Fibroblast of skin of left biceps (primary cell): ENCODE measurements at regions not wholly inside any gene's neighbourhood (a gene's known extent, or its start where the extent isn't known, plus 50 kb on each side); places are given as distances from the start of the nearest gene placed in this dataset.

ENCODE experiments used
- DNase-seq, 2 experiments: peaks; one replicate each; pipeline ENCODE4 v3.0.0-alpha.2; 2013; ENCODE audit warnings: low read depth in 2 of 2

DNA sequence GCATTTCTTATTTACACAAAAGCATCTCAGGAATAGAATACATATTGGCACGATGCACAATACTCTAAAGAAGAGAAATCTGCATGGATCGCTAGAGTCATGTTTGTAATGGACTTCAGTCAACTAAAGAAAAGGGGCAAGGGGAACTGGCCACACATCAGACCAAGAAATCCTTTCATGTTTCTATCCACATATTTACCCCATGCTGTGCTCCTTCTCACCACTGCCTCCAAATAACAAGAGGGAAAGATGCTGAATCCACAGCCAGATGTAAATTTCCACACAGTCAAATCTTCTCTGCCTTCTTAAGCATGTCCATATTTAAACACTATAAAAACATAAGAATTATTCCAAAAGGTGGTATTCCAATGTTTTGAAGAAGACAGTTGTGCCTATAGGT lies 67.6 kb downstream of the COX18 start:
- no peak for DNase-seq

DNA sequence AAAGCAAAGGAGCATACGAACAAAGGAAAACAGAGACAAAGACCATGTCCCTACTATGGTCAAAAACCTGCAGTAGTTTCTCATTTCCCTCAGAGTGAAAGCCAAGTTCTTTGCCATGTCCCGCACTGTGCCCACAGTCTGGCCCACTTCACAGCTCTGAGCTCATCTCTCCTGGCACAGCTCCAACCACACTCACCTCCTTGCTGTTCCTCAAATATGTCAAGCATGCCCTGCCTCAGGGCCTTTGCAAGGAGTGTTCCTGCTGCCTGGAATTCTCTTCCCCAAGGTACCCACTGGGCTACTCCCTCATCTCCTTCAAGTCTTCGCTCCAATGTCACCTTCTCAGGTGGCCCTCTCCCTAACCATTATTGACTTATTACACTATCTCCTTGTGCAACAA lies 72.1 kb downstream of the COX18 start:
- DNase-seq, result no peak

DNA sequence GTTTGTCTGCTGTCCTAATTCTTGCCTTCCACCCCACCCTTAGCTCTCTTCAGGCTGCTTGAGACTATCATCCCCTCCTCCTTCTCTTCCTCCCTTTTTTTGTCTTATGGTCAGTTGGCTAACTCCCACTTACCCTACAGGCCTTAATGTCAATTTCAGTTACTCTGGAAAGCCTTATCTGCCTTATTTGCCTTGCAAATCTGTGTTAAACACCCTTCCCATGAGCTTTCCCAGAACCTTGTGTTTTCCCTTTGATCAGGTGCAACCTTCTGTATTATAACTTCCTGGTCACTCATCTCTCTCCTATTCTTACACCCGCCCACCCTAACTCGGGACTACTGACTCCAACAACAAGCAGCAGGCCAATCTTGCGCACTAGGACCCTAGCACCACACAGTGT lies 74.8 kb downstream of the COX18 start:
- no peak for DNase-seq

DNA sequence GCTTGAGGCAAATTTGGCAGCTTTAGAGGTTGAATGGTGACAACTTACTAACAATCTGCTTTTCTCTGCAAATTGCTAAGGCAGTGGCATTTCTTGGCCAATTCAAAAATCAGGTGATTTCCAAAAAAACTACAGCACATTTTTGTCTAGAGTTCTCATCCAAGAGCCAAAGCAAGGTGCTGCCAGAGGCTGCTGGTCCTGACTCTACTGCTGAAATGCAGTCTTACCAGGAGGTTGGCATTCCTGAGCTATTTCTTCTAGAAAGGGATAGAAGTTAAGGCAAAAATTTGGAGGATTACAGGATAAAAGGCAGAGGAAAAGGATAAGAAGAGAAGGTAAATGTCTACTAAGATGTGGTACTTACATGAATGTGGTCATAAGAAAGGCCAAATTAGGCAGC lies 75.6 kb downstream of the COX18 start:
- DNase-seq, result no peak

DNA sequence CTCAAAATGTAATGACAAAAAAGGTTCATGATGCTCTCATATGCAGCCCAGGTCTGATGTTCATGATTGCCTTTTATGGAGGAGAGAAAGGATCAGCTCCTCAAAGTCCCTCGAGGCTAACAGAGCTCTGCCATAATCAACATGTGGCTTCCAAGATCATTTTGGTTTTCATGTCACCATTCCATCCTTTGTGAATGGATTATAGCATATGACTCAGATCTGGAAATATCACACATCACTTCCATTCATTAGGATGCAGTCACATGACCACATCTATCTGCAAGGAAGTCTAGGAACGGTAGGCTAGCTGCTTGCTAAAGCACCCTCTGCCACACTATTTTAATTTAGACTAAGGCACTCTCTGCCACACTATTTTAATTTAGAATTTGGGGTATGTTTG lies 77.6 kb downstream of the COX18 start:
- no peak for DNase-seq

DNA sequence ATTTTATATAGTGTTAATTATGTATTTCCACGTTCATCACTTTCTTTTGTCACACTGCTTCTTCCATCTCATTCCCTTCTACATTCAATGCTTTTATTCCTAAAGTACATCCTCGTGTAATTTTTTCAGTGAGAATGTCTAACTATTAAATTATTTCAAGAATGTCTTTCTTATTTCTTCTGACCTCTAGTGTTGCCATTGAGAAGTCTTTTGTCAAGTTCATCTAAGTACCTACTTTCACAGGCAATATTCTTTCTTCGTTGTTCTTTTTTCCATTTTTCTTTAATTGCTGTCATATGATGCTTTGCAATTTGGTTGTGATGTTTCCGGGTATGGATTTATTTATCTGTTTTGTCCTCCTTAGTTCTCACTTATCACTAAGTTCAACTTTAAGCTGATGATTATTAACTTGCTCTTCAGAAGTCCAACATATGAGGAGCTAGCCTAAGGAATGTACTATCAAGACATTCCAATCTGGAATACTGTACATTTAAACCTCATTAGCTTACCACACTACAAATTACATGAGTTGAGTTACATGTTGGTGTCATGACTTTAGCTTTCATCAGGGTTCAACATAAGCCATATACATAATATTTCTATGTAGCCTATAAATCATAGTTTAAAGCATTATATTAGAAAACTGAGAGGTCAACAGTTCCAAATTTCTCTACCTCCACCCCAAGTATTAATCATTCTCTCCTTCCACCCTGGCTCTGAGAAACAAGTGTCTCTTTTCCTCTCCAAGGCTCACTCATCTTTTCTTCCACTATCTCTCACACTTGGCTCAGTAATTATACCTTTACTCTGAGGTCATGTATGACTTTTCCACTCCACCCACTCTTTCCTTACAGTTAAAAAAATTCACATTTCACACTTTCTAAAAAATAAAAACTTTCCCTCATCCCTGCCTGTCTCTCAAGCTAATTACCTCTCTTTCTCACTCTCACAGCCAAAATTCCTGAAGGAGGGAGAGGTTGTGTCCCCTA lies 81.5 kb downstream of the COX18 start:
- no peak for DNase-seq

DNA sequence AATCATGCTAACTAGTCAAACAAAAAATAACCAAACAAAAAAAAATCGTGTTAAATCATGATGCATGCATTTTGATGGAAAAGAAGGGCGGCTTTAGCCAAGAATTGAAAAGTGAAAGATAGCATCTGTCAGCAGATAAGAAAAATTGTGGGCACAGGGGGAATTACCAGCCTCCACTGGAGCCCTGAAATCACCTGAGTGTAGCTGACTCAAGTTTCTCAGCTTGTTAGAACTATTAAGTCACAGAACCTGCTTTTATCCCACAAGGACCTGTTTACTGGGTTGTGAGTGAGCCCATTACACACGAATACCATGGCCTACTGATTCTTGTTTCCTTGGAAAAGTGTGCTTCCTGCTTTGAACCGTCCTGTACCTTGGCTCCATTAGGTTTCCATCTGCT lies 85.2 kb downstream of the COX18 start:
- no peak for DNase-seq

DNA sequence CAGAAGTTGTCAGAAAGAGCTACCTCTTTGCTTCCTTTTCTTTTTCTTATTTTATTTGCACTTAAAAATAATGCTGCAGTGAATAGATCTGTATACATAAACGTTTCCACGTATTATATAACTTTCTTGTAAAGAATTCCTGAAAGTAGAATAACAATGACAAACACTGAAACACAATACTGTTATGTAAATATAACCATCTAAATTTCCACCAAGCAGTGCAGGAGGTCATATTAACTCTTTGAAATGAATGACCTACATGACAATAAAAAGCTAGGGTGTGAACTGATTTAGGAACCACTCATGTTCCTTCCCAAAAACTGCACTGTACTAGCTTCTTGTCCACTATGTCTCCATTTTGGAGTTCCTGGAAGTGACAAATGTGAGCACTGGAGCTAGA lies 85.8 kb downstream of the COX18 start:
- no peak for DNase-seq

DNA sequence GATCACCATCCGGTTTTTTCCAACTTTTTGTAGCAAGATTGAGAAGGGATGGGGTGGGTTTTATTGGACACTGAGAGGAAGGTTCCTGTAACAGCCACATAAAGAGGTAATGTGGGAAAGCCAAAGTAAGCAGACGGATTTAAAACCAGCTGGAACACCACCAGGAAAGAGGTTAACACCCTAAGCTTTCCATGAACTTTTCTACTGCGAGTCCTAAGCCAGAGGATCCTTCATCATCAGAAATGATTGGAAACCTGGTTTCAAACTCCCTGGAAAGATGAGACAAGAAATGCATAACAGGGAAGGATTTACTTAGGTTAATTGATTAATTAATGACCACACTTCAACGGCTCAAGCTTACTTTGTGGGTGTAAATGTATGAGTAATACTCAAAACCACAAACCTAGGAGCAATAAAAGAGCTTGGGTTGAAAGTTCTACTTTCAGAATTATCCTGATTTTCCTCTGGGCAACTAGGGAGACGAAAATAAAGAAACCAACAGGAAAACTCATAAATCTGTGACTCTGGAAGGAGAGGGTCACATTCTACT lies 91.5 kb downstream of the COX18 start:
- DNase-seq, result no peak

DNA sequence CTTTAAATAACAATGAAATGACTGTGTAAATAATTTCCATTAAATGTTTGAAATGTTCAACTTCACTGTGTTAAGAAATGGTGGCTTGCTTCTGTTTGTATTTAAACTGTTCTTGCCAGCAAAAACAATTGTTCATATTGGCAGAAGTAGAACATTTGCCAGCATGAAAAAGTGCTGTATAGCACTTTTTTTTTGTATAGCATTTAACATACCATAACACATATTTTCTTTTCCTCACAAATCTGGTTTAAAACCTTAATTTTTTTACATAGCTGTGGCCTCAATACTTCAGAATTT lies 94.1 kb downstream of the COX18 start:
- DNase-seq, result no peak

DNA sequence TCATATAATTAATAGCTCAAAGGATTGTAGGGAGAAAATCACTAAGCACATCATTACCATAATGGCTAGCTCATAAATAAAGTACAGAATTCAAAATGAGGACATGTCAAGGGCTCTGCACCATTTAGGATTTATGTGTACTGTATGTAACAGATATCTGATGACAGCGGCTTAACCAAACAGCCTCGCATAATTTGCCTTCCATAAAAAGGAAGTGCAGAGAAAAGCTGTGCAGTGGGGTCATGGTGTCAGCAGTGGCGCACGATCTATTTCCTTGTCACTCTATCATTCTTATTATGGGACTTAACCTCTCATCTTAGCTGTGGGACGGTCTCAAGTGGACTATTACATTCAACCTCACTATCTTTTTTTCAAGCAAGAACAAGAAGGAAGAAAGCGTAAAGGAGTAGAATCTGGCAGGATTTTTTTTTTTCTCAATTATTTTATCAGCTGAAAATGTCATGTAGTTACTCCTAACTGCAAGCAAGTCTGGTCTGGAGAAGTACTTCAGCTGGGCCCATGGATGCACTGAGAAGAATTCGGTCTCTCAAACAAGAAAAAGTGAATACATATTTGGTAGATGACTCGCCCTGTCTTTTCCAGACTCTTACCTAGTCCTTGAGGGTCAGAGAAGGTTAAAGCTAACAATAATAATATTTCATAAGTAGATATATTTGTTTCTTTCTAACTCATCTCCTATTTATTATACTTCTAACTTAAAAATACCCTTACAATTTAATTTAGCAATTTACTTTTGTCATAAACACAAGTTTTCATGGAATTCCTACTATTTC lies 94.6 kb downstream of the COX18 start:
- DNase-seq, result no peak

DNA sequence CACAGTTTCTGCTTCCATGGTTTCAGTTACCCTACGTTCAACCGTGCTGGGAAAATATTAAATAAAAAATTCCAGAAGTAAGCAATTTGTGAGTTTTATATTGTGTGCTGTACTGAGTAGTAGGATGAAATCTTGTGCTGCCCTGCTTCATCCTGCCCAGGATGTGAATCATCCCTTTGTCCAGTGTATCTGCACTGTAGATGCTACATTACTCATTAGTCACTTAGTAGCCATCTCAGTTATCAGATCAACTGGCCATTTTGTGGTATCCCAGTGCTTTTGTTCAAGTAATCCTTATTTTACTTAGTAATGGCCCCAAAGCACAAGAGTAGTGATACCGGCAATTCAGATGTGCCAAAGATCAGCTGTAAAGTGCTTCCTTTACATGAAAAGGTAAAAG lies 97.9 kb downstream of the COX18 start:
- no peak for DNase-seq

DNA sequence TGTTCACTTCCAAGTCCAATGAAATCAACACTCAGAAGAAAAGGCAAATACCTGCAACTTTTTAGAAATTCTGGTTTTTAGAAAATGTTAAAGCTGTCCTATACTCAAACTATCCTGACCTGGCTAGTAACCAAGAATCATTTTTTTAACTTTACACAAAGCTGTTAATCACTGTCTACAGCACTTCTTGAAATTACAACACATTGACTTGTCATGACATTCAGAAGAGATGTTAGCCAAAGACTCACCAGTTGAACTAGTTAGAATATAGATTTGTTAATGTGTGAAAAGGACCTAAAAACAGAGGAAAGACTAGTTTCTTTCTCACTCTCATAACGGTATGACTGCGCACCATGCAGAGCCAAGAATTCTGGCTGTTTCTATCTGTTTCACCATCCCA lies 98.8 kb downstream of the COX18 start:
- no peak for DNase-seq

DNA sequence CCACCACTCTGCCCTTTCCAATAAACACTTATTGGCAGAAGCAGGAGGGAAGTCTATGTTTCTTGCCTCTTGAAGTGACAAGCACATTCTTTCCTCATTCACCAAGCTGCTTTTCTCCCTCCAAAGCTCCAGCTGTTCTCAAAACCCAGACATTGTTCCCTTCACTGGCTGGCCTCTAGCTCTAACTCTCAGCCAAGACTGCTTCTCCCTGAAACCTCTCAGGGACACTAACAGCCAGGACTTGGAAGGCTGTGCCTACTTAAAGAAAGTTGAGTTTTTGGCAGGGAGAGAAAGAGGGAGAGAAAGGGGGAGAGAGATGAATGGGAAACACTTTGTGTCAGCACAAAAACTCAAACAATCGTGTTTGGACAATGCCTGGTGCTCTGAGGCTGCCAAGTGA lies 99.5 kb downstream of the COX18 start:
- no peak for DNase-seq

DNA sequence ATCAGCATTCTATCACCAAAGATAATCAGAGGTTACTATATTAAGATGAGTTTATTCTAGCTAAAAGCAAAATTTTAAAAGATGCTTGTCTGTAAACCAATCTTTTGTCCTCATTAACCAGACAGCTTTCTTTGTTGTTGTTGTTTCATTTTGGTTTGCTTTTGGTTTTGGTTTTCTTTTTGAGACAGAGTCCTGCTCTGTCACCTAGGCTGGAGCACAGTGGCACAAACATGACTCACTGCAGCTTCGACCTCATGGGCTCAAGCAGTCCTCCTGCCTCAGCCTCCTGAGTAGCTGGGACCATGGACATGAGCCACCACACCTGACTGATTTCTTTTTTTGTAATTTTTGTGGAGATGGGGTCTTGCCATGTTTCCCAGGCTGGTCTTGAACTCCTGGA lies 102.9 kb downstream of the COX18 start:
- no peak for DNase-seq

DNA sequence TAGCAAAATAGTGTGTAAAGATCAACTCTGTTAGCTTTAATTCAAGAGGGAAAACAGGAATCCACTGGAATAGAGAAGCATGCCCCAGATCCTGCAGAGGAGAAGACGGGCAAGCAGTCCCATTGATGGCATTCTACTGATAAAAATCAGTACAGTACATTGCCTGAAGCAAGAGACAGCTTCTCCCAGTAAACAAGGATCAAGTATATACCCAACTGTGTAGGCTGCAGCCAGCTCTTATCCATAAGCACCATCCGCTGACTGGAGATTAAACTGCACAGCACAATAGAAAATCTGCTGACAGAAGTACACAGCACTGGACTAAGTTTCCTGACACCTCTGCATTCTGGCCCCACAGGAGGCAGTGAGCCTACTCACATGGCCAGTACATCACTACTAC lies 110.1 kb downstream of the COX18 start:
- DNase-seq, result no peak

DNA sequence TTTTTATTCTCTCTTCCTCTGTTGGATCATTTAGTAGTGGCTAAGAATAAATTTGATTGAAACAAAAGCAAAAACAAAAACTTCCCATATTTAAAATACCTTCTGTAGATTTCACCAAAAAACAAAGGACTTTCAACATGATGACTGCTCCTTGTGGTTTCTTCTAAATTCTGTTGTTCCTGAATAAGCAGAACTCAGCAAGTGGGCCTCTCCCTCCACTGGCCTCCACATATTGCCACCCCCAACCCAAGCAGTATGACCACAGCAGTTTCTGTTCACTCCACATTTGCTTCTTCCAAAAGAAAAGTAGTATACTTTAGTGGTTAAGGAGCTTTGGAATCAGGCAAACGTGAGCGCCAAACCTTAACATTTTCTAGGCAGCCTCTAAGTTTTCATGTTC lies 114.7 kb downstream of the COX18 start:
- DNase-seq, result no peak

DNA sequence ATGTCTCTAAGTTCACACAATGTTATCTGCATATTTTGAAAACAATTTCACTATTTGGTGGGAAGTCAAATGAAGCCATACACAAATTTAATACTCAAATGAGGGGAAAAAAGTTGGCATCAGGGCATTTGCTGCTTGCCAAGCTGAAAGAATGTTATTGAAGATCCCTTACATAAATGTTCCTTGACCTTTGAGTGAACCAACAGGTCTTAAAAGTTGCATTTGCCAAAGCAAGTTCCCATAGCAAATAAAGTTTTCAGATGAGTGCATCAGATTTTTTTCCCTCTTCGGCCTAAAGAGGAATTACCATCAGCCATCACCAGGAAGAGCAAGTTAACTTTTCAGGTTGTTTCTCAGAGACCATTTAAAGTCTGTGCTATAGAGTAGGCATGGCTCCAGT lies 115.9 kb downstream of the COX18 start:
- no peak for DNase-seq

DNA sequence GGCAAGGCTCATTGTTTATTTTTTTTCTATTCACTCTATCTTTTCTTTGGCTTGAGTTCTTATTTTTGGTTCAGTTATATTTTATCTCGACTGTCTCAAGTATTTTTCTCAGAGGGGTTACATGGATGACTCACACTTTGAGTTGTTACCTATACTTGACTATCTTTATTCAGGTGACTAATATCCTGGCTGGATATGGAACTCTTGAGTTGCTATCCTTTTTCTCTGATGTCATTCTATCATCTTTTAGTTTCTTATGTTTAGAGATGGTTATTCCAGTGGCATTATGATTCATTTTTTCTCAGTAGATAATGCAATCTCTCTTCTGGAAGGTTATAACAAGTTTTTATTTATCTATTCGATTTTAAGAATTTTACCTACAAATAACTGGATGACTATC lies 117.9 kb downstream of the COX18 start:
- no peak for DNase-seq

DNA sequence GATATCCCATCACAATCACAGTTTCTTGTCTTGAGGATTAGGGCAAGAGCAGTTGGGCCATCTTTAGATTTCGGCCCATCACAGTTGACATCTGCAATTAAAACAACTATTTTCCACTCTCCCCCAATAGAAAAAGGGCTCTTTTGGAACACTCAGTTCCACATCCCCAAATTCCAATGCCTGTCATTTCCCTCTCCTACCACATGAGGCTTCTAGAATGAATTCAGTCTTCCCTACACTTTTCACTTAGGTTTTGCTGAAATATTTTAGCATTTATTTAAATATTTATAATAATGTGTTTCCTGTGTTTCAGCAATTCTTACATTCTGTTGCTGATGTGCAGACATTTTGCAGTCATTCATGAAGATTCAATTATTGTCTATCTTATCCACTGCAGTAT lies 118.4 kb downstream of the COX18 start:
- no peak for DNase-seq

DNA sequence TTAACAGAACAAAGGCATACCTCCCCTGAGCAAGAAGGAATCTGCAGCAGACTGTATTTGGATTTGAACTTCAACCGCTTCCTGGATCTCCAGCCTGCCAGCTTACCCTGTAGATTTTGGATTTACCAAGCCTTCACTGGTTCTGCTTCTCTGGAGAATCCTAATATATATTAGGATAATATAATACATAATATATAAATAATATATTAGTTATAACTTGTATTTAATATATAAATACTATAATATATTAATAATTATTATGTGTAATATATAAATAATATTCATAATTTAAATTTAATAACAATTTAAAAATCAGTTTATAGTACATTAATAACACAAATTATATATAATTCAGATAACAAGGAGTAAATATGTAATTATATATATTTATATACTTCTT lies 121.4 kb downstream of the COX18 start:
- DNase-seq, result no peak

DNA sequence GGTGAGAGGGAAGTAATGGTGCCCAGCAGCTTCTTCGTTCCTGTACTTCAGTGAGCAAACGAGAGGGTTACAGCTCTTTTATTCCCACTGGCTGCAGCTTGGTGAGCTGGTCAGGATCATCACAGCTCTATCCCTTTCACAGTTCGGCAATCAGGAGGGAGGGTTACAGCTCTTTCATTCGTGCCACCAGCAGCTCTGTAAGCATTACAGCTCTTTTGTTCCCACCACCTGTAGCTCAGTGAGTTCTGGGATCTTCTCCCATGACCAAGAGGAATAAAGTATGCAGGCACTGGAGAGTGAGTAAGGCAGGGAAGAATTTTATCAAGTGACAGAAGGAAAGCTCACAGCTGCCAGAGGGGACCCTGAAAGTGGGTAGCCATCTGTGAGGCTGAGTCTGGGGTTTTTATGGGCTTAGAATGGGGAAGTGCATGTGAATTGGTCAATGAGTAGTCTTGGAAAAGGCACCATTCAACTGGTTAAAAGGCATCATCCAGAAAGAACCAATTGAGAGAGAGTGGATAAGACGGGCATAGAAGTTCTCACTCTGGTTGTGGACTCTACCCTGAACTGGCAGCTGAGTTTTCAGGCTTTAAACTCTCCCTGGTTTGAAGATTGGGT lies 123.7 kb downstream of the COX18 start:
- DNase-seq, result no peak

DNA sequence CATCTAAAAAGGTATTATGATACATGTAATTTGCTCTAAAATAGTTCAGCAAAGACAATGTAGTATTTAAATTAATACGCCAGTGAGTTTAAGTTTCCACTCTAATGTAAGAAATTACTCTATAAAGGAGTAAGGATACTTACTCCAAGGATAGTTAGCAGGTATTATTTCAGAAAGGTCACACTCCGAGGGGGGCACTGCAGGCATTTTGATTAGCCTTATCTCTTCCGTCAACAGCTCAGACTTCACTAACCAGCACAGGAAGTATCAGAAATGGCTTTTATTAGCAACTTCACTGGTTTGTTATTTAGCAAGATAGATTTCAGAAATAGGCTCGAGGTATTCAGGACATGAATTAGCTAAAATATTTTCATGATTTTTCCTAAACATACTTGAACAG lies 127.0 kb downstream of the COX18 start:
- DNase-seq, result no peak
